ENCODE measurements at regions not wholly inside any gene's neighbourhood (a gene's known extent, or its start where the extent isn't known, plus 50 kb on each side); places are given as distances from the start of the nearest gene placed in this dataset.

DNA sequence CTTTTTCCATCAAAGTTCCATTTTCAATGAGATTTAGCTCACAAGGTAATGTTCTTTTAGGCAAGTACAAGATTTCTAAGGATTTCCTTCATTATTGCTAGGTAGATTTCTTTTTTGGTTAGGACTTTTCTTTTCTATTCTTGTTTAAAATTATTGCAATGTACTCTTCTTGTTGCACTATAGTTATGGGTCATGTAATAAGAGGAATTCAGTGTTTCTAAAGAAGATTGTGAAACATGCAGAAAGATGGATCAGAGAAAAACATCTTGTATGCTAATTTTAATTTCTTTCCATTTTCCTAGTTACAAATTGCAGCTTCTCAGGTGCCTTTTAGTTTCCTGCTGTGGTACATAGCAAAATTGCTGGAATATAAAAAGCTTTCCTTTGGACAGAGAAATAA, 56.1 kb downstream of the BTG1 start:
- no peak for DNase-seq (ENCODE audit: extremely low spot score)
- no peak overlapping the region for H3K4me3 ChIP-seq (ENCODE audit: low read depth, low read length)
- H3K4me1 ChIP-seq (ENCODE audit: insufficient read depth): no peaks in the 10 kb centered on the region
- H3K27ac ChIP-seq (ENCODE audit: low read depth): no peak overlapping the region
- H3K36me3 ChIP-seq (ENCODE audit: insufficient read depth): no peaks in the 10 kb centered on the region

DNA sequence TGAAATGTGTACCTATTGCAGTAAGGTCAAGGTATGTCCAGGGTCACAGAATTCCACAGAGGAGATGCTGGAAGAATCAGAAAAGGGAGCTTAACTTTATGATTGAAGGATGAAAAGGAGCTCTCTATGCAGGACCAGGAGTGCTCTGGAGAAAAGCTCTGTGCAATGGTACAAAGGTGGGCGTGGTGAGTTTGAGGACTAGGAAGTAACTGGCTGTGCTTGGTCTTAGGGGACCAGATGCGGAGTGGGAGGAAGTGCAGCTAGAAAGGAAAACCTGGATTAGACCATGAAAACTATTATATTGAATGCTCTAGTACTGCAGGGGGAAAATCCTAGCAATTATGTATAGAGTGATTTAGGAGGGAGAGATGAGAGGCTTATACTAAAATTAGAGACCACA, 56.8 kb downstream of the BTG1 start:
- Histone ChIP-seq H3K27ac (ENCODE audit: low read depth) (no peak overlapping the region), H3K36me3 (ENCODE audit: insufficient read depth) (no peaks in the 10 kb centered on the region), H3K4me3 (ENCODE audit: low read depth, low read length) (no peak overlapping the region), H3K4me1 (ENCODE audit: insufficient read depth) (no peaks in the 10 kb centered on the region)
- DNase-seq (ENCODE audit: extremely low spot score): no peak
- 86% methylated on average over 2 of the region's 2 CpGs for WGBS

DNA sequence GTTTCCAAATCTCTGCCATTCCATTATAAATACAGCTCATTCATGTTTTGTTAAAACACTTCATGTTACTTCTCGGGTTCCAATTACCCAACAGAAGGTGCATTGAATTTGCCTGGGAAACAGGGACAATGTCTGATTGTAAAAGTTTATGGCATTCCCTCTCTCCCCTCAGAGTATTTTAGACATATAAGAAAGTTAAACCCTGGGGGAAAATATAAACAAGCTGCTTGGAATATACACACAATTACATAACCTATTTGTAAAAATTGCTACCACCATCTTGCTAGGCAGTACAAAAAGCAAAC, 60.0 kb downstream of the BTG1 start:
- Histone ChIP-seq H3K36me3 (ENCODE audit: insufficient read depth) (no peaks in the 10 kb centered on the region), H3K4me3 (ENCODE audit: low read depth, low read length) (no peak overlapping the region), H3K4me1 (ENCODE audit: insufficient read depth) (no peaks in the 10 kb centered on the region), H3K27ac (ENCODE audit: low read depth) (no peak overlapping the region)
- 90% methylated on average over 1 of the region's 1 CpG for WGBS
- DNase-seq (ENCODE audit: extremely low spot score): no peak

DNA sequence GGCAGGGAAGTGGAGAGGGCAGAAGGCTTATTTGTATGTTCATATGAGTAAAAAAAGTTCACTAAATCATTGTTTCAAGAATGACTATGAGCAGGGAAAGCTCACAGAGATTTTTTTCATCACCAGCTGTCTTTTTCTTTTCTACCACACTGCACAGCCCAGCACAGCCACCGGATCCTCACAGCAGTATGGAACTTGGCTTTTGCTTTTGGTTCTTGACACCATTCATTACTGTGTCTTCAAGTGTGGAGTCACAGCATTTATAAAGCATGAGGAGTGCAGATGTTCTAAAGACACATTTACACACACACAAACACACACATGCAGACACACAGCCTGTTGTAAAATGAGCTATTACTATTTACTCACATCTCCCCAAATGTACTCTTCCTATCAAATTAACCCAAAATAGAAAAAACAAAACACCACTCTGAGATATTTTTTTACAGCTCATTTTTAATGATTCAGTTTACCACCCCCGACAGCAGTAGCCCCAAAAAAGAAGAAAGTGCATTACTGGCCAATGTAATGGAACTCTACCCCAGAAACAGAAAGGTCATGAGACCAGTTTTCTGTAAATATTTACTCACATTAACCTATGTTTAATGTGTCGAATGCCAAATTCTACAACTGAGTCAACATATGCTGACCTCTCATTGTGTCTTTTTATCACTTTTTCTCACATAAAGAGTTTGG, 60.5 kb downstream of the BTG1 start:
- Histone ChIP-seq H3K36me3 (ENCODE audit: insufficient read depth) (no peaks in the 10 kb centered on the region), H3K4me3 (ENCODE audit: low read depth, low read length) (no peak overlapping the region), H3K4me1 (ENCODE audit: insufficient read depth) (no peaks in the 10 kb centered on the region), H3K27ac (ENCODE audit: low read depth) (no peak overlapping the region)
- WGBS: 79% methylated on average over 3 of the region's 3 CpGs
- DNase-seq (ENCODE audit: extremely low spot score): no peak

DNA sequence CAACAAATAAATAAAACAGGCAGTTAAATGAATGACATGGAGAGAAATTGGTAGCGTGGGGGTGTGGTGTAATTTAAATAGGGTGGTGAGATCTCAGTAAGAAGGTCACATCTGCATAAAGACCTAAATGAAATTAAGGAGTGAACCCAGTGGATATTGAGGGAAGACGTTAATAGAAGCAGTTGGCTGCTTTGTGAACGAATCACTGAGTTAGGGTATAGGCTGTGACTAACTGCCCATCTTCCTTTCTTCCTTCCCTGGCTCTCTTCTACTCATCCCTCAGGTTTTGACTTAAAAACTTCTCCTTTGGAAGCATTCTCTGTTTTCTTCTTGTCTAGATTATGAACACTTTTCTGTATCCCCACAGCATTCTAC, 64.7 kb downstream of the BTG1 start:
- H3K27ac ChIP-seq (ENCODE audit: low read depth): no peak overlapping the region
- WGBS: 86% methylated on average over 3 of the region's 3 CpGs

DNA sequence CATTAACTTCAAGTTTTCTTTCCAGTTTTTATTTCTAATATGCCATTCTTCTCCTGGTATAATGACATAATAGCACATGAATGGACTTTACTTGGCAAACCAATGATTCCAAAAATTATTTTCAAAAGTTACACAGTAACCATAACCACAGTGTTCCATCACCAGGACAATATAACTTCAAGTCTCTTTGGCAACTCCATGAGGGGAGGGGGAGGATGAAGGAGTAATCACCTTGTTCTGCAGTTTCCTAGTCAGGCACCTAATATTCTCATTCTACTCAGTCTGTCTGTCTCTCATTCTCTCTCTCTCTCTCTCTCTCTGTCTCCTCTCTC, 66.6 kb downstream of the BTG1 start:
- no peak overlapping the region for H3K27ac ChIP-seq (ENCODE audit: low read depth)
- H3K4me1 ChIP-seq (ENCODE audit: insufficient read depth): no peaks in the 10 kb centered on the region
- H3K36me3 ChIP-seq (ENCODE audit: insufficient read depth): no peaks in the 10 kb centered on the region
- H3K4me3 ChIP-seq (ENCODE audit: low read depth, low read length): no peak overlapping the region
- DNase-seq (ENCODE audit: extremely low spot score): no peak

More for the DNA sequence above, 64.7 kb downstream of the BTG1 start:
- H3K36me3 ChIP-seq (ENCODE audit: insufficient read depth): no peaks in the 10 kb centered on the region
- H3K4me3 ChIP-seq (ENCODE audit: low read depth, low read length): no peak overlapping the region
- no peaks in the 10 kb centered on the region for H3K4me1 ChIP-seq (ENCODE audit: insufficient read depth)
- DNase-seq (ENCODE audit: extremely low spot score): no peak

DNA sequence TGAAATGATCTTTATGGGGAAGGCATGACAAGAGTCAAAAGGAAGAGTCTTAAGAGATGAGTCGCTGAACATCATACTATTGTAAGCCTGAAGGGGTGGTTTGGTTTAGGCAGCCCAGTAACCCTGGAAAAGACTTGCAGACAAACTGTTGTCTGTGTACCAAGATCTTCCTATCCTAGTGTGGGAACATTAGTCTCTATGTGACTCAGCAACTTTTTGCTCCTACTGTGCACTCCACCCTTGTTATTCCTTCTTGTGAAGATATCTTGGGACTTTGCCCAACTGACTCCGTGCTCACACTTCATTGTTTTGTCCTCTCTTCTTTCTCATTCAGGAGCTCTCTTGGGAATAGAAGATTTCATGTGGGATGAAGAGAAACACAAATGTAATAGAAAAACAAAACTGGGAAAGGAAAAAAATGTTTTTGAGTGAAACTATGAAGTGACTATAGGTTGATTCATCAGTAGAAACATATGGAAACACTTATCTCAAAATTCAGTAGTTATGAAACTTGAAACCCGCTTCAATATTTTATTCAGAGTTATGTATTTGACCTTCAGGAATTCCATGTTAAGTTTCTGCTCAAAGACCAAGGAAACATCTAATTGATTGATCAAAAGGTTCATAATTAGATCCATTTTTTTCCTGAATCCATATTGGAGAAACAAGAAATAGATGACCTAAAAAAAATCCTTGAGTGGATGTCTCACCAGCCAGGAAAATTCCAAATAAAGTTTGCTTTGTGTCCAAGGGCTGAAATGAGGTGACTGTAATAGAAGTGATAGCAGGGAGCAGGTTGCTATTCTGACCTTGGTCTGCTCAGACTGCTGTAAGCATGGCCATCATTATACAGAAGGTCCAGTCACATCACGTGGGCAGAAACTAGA, 67.2 kb downstream of the BTG1 start:
- DNase-seq (ENCODE audit: extremely low spot score): no peak
- Histone ChIP-seq H3K36me3 (ENCODE audit: insufficient read depth) (no peaks in the 10 kb centered on the region), H3K27ac (ENCODE audit: low read depth) (no peak overlapping the region), H3K4me3 (ENCODE audit: low read depth, low read length) (no peak overlapping the region), H3K4me1 (ENCODE audit: insufficient read depth) (no peaks in the 10 kb centered on the region)
- WGBS: 69% methylated on average over 4 of the region's 4 CpGs

DNA sequence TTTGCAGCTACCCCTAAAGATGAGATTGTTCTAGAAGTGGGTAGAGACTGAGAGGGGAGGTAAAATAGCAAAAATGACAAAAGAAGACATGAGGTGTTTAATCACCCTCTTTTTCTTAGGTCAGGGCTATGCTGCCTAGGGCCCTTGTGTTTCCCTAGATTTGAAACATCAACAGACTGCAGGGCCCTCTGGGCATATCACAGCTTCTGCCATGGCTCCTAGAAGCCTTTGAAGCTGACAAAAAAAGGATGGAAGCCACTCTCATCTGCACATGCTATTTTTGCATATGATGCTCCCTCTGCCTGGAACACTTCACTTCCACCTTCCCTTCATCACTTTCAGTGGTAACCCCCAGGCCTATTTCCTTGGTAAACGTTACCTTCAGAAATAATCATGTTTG, 68.1 kb downstream of the BTG1 start:
- Histone ChIP-seq H3K27ac (ENCODE audit: low read depth) (no peak overlapping the region), H3K4me3 (ENCODE audit: low read depth, low read length) (no peak overlapping the region), H3K36me3 (ENCODE audit: insufficient read depth) (no peaks in the 10 kb centered on the region), H3K4me1 (ENCODE audit: insufficient read depth) (no peaks in the 10 kb centered on the region)
- no peak for DNase-seq (ENCODE audit: extremely low spot score)
- WGBS: 89% methylated on average over 1 of the region's 1 CpG

DNA sequence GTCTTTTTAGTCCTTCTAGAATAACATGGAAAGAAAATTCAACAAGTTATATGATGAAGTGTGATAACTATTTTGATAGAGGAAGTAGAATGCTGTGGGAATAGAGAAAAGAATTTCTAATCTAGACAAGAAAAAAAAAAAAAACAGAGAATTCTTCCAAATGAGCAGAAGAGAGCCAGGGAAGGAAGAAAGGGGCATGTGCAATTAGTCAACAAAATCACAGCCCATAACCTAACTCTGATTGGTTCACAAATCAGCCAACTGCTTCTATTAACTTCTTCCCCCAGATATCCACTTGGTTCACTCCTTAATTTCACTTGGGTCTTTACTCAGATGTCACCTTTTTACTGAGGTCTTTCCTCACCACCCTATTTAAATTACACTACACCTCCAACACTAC, 69.5 kb downstream of the BTG1 start:
- Histone ChIP-seq H3K4me3 (ENCODE audit: low read depth, low read length) (no peak overlapping the region), H3K36me3 (ENCODE audit: insufficient read depth) (no peaks in the 10 kb centered on the region), H3K27ac (ENCODE audit: low read depth) (no peak overlapping the region), H3K4me1 (ENCODE audit: insufficient read depth) (no peaks in the 10 kb centered on the region)
- DNase-seq (ENCODE audit: extremely low spot score): no peak

DNA sequence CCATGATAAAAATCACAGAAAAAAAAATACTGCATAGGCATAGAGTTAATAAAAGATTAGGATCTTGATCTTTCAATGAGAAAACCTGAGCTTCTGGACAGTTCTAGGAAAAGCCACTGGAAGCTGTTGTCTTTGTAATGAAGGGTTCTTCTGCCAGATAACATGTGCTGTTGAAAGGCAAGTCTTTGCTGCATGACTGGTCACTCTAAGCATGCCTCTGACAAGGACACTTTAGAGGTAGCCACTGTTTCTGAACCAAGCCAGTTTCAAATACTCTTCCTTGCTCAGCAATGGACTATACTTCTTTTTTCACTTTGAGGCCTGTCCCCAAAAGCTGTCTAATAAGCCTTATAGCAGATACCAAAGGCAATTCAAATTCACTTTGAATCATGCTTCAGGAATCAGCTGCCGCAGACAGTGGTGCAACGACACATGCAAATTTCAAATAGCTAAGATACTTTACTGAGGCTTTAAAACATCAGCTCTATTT, 70.2 kb downstream of the BTG1 start:
- H3K27ac ChIP-seq (ENCODE audit: low read depth): no peak overlapping the region
- 74% methylated on average over 2 of the region's 2 CpGs for WGBS
- DNase-seq (ENCODE audit: extremely low spot score): no peak
- no peaks in the 10 kb centered on the region for H3K36me3 ChIP-seq (ENCODE audit: insufficient read depth)
- H3K4me1 ChIP-seq (ENCODE audit: insufficient read depth): no peaks in the 10 kb centered on the region
- no peak overlapping the region for H3K4me3 ChIP-seq (ENCODE audit: low read depth, low read length)

DNA sequence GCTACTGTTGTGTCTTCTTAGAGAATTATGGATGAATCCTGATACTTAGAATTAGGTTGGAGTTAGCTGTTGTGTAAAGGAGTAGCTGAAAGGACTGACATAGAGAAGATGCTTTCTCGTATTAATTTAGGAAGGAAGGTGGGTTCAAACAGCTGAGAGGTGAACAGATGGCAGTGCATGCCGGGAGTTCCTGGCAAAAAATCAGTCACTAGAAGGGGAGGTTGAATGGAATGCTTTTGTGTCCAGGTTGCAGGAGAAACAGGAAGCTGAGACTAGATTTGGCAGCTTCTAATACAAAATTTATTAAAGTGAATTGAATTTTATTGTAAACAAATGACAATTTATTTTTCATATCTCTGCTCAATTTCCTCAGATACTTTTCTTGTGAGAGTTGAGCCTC, 70.8 kb downstream of the BTG1 start:
- Histone ChIP-seq H3K4me1 (ENCODE audit: insufficient read depth) (peaks cover 1% of the 10 kb centered on the region), H3K4me3 (ENCODE audit: low read depth, low read length) (no peak overlapping the region), H3K27ac (ENCODE audit: low read depth) (no peak overlapping the region), H3K36me3 (ENCODE audit: insufficient read depth) (no peaks in the 10 kb centered on the region)
- no peak for DNase-seq (ENCODE audit: extremely low spot score)
- WGBS: 82% methylated on average over 2 of the region's 2 CpGs

DNA sequence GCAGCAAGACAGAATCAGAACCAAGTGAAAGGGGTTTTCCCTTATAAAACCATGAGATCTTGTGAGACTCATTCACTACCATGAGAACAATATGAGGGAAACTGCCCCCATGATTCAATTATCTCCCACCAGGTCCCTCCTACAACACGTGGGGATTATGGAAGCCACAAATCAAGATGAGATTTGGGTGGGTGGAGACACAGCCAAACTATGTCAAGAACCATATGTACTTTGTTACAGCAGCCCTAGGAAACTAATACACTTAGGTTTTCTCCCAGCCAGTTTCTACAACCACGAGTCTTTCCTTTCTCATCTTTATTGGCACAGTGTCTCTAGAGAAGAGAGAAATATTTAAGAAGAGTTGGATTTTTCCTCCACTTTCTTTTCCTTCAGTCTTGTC, 72.6 kb downstream of the BTG1 start:
- no peak for DNase-seq (ENCODE audit: extremely low spot score)
- H3K36me3 ChIP-seq (ENCODE audit: insufficient read depth): no peaks in the 10 kb centered on the region
- 79% methylated on average over 2 of the region's 2 CpGs for WGBS
- no peak overlapping the region for H3K4me3 ChIP-seq (ENCODE audit: low read depth, low read length)
- H3K4me1 ChIP-seq (ENCODE audit: insufficient read depth): peaks cover 1% of the 10 kb centered on the region
- no peak overlapping the region for H3K27ac ChIP-seq (ENCODE audit: low read depth)

DNA sequence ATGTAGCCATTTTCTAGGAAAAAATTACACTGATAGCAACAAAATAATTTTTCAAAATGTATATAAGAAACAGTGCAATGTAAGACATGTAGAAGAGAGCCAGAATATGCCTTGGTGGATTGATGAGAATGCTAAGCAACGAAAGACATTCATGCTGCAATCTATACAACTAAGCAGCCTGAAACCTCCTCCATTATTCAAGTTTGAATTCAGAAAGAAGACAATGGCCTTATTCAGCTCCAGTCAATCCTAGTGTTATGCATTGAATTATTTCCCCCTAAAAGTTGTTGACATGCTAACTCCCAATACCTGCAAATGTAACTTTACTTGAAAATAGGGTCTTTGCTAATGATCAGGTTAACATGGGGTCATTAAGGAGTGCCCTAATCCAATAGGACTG, 73.5 kb downstream of the BTG1 start:
- Histone ChIP-seq H3K27ac (ENCODE audit: low read depth) (no peak overlapping the region), H3K4me1 (ENCODE audit: insufficient read depth) (peaks cover 1% of the 10 kb centered on the region), H3K36me3 (ENCODE audit: insufficient read depth) (no peaks in the 10 kb centered on the region), H3K4me3 (ENCODE audit: low read depth, low read length) (no peak overlapping the region)
- no peak for DNase-seq (ENCODE audit: extremely low spot score)
- 99% methylated on average over 1 of the region's 1 CpG for WGBS

DNA sequence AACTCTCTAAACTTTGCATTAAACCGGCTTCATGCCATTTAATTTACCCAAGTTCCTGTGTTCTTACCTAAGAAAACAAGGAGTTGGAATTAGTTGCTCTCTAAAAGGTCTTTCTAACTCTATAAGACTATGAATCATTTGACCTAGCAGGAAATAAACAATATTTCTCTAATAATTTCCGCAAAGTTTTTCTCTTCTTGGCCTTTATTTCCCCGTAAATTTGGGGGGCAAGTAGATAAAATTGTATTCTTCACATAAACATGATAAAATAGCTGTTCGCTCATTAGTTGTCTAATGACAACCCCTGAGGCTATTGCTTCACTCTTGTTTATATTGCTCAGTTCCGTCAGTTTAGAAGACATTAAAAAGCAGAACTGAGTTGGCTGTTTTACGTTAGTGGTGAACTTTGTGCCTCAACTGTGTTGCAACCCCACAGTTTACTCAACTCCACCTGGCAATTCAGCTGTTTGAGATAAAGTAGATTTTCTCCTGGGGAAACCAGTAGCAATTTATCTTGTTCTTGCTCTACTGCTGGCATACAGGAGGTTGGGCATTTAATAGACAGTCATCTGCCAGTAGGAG, 74.7 kb downstream of the BTG1 start:
- 54% methylated on average over 6 of the region's 6 CpGs for WGBS
- no peak for DNase-seq (ENCODE audit: extremely low spot score)
- Histone ChIP-seq H3K4me1 (ENCODE audit: insufficient read depth) (peaks cover 1% of the 10 kb centered on the region), H3K27ac (ENCODE audit: low read depth) (no peak overlapping the region), H3K4me3 (ENCODE audit: low read depth, low read length) (no peak overlapping the region), H3K36me3 (ENCODE audit: insufficient read depth) (no peaks in the 10 kb centered on the region)
